HG03025 (cell line): ENCODE measurements at regions not wholly inside any gene's neighbourhood (a gene's known extent, or its start where the extent isn't known, plus 50 kb on each side); places are given as distances from the start of the nearest gene placed in this dataset.

Experiments used
- ATAC-seq: cut with Tn5 transposase; IDR thresholded peaks from one replicate; pipeline ENCODE4 v1.9.1; 2021; ENCODE audit warnings: mild to moderate bottlenecking, moderate library complexity; ENCODE audit not compliant: unreplicated experiment, low FRiP score

DNA sequence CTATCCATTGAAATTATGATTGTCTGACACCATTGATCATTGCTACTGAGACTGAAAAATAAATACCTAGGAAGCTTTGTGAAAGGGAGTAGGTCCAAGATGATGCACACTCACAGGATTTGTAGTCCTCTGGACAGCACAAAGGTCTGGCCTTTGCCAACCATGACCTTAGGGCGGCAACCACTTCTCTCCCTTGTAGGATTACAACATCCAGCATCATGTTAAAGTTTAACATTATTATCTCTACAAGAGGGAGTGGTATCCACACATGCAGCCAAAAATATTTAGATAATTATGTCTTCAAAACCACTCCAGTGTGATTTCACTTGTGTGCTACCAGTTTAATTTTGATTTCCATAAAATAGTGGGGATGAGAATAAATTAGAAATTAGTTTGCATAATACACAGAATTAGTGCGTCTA lies 51.1 kb upstream of the NHSL1 start:
- no peak for ATAC-seq

- ATAC-seq = no peak
Observed at GRCh38 chr6:138554146-138554545, 54.9 kb upstream of the NHSL1 start.

- ATAC-seq = no peak
Observed at GRCh38 chr6:138555421-138555988, 56.2 kb upstream of the NHSL1 start.

GRCh38 chr6:138557147-138557546 lies 57.9 kb upstream of the NHSL1 start:
- no peak for ATAC-seq

GRCh38 chr6:138559143-138559542 lies 59.8 kb upstream of the NHSL1 start:
- no peak for ATAC-seq

GRCh38 chr6:138560130-138560860 lies 61.0 kb upstream of the NHSL1 start:
- ATAC-seq = no peak

DNA sequence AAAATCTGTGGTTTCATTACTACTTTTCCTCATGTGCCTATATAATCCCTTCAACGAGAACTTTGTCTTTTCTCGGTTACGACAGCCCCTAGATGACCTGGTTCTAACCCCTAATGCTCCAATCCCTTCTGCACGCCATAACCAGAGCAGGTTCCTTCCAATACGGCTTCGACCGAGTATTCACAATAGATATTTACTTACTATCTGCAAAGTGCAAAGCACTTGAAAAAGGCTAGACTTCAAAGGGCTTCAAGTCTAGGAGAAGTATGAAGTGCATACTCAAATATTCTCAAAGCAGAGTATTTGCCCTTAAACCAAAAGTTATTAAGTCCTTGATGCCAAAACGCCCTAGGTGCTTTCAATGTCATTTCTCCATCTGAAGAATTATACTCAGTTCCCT lies 63.4 kb upstream of the NHSL1 start:
- no peak for ATAC-seq

- no peak for ATAC-seq
Observed at GRCh38 chr6:138563231-138563630, 63.9 kb upstream of the NHSL1 start.

DNA sequence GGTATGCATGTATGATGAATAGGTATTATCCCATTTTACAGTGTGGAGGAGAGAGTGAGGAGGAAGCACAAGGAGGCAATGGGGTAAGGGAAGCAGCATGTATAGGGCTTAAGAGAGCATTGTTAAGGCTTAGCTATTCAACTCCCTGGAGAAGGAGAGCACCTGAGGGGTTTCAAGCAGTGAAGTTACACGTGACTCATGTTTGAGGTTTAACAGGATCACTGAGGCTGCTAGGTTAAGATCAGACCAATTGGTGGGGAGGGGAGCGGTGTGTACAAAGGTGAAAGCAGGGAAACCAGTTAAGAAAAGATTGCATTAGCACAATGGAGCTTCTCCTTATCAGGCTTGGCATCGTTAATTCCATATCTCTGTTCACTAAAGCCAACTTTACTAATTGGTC lies 64.4 kb upstream of the NHSL1 start:
- ATAC-seq = no peak

DNA sequence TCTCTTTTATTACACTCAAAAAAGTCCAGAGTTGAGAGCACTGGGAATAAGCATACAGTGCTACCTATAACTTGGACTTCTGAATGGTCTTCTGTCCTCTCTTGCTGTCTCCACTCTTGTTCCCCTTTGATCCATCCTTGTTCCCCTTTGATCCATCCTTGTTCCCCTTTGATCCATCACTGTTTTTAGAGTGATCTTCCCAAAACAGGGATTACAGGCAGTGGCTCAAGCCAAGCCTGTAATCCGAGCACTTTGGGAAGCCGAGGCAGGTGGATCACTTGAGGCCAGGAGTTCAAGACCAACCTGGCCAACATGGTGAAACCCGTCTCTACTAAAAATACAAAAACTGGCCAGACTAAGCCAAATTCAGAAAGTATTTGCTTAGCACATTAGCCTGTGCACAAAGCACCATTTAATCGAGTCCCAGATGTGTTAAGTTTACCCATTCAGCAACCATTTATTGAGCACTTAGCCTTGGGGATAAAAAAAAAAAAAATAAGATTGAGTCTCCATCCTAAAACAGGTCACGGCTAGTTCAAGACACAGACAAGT lies 65.0 kb upstream of the NHSL1 start:
- ATAC-seq = no peak

GRCh38 chr6:138567052-138567451 lies 67.8 kb upstream of the NHSL1 start:
- no peak for ATAC-seq

DNA sequence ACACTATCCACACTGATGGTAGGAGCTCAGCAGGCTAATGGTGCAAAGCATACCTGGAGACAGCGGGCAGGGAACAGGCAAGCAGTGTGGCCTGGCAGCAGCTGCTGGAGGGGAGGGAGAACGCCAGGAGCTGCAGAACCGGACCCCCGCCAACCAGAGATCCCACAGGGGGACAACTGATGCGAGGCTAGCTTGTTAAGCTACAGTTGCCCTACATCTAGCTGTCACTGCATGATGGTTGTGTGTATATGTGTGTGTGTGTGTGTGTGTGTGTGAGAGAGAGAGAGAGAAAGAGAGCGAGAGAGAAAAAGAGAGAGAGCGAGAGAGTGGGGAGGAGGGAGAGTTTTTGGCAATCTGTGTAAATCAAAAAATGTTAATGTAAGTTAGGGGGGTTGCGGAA lies 69.7 kb upstream of the NHSL1 start:
- ATAC-seq = no peak

DNA sequence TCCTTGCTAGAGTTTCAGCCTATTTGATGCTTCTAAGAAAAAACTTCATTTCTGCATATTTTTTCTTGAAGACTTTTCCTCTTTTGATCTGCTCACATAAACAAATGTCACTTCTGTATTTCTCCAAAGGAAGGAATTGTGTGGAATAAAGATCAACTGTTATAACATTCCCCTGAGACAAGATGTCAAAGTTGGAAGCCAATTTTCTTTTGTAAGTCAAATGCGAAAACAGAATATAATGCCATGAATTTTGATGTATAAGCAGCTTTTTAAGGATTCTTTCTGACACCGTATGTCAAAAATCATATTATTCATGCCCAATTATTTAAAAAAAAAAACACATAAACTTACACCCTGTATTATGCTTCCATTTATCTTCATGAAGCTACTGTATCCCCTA lies 70.3 kb upstream of the NHSL1 start:
- no peak for ATAC-seq

GRCh38 chr6:138569970-138570724 lies 70.9 kb upstream of the NHSL1 start:
- no peak for ATAC-seq

GRCh38 chr6:138570725-138571029 lies 71.4 kb upstream of the NHSL1 start:
- ATAC-seq = no peak

- no peak for ATAC-seq
Observed at GRCh38 chr6:138571181-138571580, 71.9 kb upstream of the NHSL1 start.

GRCh38 chr6:138571585-138572166 lies 72.4 kb upstream of the NHSL1 start:
- no peak for ATAC-seq

DNA sequence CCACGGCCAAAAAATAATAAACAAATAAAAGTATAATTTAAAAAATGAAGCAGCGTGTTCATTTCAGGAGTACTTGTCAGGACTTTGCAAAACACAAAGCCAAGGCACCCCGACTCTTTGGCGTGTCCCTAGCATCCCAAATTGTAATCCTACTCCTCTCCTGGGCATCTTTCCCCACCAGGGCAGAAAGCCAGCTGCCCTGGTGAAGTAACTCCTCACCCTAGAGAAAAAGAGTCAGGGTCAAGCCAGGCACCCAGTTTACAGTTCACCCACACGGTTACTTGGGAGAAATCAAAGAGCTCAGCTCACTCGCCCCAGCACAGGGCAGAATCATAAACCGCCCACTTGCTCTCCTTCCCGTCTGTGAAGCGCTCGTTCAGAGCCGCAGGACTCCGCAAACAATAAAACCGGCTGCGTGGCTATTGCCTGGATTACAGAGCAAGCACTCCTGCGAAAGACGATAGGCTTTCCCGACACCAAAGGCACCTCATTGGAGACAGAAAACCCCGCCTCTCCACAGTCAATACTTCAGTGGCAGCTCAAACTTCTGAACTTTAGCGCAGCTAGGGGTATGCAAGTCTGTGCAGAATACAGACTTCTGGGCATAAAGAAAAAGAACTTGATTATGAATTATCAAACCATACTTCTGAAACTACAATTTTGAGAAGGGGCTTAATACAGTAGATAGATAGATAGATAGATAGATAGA lies 73.0 kb upstream of the NHSL1 start:
- no peak for ATAC-seq

- no peak for ATAC-seq
Observed at GRCh38 chr6:138572885-138573284, 73.6 kb upstream of the NHSL1 start.

DNA sequence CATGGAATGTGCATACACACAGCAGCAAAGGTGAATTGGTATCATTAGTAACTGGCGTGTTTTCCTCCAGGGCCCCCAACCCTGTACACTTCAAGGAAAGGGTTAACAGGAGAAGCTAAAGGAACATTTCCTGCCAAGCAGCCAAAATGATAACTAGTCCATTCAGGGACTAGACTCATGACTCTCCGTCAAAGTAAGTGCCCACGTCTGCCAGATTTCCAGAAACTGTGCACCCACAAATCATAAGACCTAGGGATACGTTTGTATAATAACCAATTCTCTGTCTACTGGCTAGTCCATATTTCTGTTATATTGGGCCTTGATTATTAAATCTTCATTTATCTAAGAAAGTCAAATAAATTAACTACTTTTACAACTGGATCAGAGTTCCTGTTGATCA lies 76.0 kb upstream of the NHSL1 start:
- no peak for ATAC-seq

DNA sequence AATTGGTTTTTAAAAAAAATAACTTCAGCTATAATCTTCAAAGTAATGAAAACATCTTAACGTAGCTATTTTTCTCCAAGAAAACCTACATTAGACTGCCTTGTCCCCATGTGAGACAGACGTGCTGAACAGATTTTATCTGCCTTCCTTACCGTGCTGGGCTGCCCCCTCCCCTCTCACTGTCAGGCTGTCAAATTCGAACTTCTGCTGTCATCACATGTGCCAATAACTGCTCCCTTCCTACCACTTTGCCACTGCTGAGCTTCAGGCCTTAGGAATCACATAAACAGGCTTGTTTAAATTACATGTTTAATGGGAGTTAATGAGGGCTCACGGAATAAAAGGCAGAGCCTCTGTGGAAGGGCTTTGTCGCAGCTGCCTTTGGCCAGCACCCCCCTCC lies 77.0 kb upstream of the NHSL1 start:
- no peak for ATAC-seq
